GM23338 (cell line): ENCODE measurements at regions not wholly inside any gene's neighbourhood (a gene's known extent, or its start where the extent isn't known, plus 50 kb on each side); places are given as distances from the start of the nearest gene placed in this dataset.

Experiments
- ATAC-seq: fragments of 200-7000 bp; cut with Tn5 transposase; 3 replicates; pipeline ENCODE4 v1.9.1; 2020
- DNase-seq: peaks from one replicate; pipeline ENCODE4 v3.0.0-alpha.2; 2015; ENCODE audit warnings: low spot score
- H2AFZ ChIP-seq: fragments of 200-600 bp; sonication (generic); 2 replicates; pipeline ENCODE4 v1.8.0; 2016; ENCODE audit warnings: antibody characterized with exemption, mild to moderate bottlenecking, moderate library complexity
- H3F3A ChIP-seq: fragments of 200-600 bp; sonication (generic); replicated peaks from 2 replicates; pipeline ENCODE4 v1.8.0; 2017; ENCODE audit warnings: antibody characterized with exemption, mixed run types, low read depth
- H3K27ac ChIP-seq: fragments of 200-600 bp; sonication (generic); 2 replicates; pipeline ENCODE4 v1.6.1; 2016; ENCODE audit warnings: low read depth
- H3K27me3 ChIP-seq: fragments of 200-600 bp; sonication (generic); 2 replicates; pipeline ENCODE4 v1.8.0; 2016; ENCODE audit warnings: mild to moderate bottlenecking, mixed run types, moderate library complexity; ENCODE audit not compliant: insufficient read depth
- H3K36me3 ChIP-seq: fragments of 200-600 bp; sonication (generic); 2 replicates; pipeline ENCODE4 v1.8.0; 2016; ENCODE audit warnings: mild to moderate bottlenecking; ENCODE audit not compliant: insufficient read depth
- H3K4me1 ChIP-seq: fragments of 200-600 bp; sonication (generic); 2 replicates; pipeline ENCODE4 v1.8.0; 2016; ENCODE audit warnings: mild to moderate bottlenecking, moderate library complexity; ENCODE audit not compliant: insufficient read depth
- H3K4me2 ChIP-seq: fragments of 200-600 bp; sonication (generic); 2 replicates; pipeline ENCODE4 v1.7.1; 2017; ENCODE audit warnings: mixed run types
- H3K4me3 ChIP-seq: fragments of 200-600 bp; sonication (generic); 2 replicates; pipeline ENCODE4 v1.6.1; 2016; ENCODE audit warnings: mixed run types
- H3K79me2 ChIP-seq: fragments of 200-600 bp; sonication (generic); replicated peaks from 2 replicates; pipeline ENCODE4 v1.8.0; 2017; ENCODE audit warnings: mild to moderate bottlenecking; ENCODE audit not compliant: insufficient read depth
- H3K9me2 ChIP-seq: fragments of 200-600 bp; sonication (generic); 2 replicates; pipeline ENCODE4 v1.8.0; 2017; ENCODE audit not compliant: insufficient read depth
- H4K20me1 ChIP-seq: fragments of 200-600 bp; sonication (generic); replicated peaks from 2 replicates; pipeline ENCODE4 v1.8.0; 2017; ENCODE audit warnings: mild to moderate bottlenecking; ENCODE audit not compliant: insufficient read depth
- H3K27ac Mint-ChIP-seq: 2 replicates; pipeline ENCODE4 v1.8.0; 2020; ENCODE audit warnings: inconsistent platforms, mild to moderate bottlenecking, moderate library complexity, mixed read lengths
- H3K27me3 Mint-ChIP-seq: 3 replicates; pipeline ENCODE4 v1.8.0; 2022; ENCODE audit warnings: low read depth, mild to moderate bottlenecking, moderate library complexity, mixed read lengths, inconsistent platforms; ENCODE audit not compliant: insufficient read depth, poor library complexity
- H3K36me3 Mint-ChIP-seq: 3 replicates; pipeline ENCODE4 v1.8.0; 2021; ENCODE audit warnings: low read depth, mild to moderate bottlenecking, inconsistent platforms, moderate library complexity, mixed read lengths
- H3K4me1 Mint-ChIP-seq: 3 replicates; pipeline ENCODE4 v1.8.0; 2020; ENCODE audit warnings: mild to moderate bottlenecking, inconsistent platforms, mixed read lengths
- H3K4me3 Mint-ChIP-seq: 3 replicates; pipeline ENCODE4 v1.8.0; 2021; ENCODE audit warnings: moderate library complexity, mild to moderate bottlenecking, inconsistent platforms, mixed read lengths
- H3K9me3 Mint-ChIP-seq: 3 replicates; pipeline ENCODE4 v1.8.0; 2020; ENCODE audit warnings: moderate library complexity, mild to moderate bottlenecking, inconsistent platforms, mixed read lengths
- CREB1 ChIP-seq: fragments of 250-450 bp; sonication (Bioruptor Pico); IDR thresholded peaks from 2 replicates; pipeline ENCODE4 v1.5.0; 2020; ENCODE audit warnings: low read depth, mild to moderate bottlenecking, moderate library complexity
- EZH2phosphoT487 ChIP-seq: fragments of 200-600 bp; sonication (generic); IDR thresholded peaks from one replicate; pipeline ENCODE4 v1.8.1; 2018; ENCODE audit warnings: antibody characterized with exemption; ENCODE audit not compliant: unreplicated experiment
- JUNB ChIP-seq: IDR thresholded peaks from one replicate; pipeline ENCODE4 v1.6.1; 2016; ENCODE audit warnings: antibody characterized with exemption; ENCODE audit not compliant: unreplicated experiment
- POLR2AphosphoS5 ChIP-seq: IDR thresholded peaks from 2 replicates; pipeline ENCODE4 v1.6.1; 2016; ENCODE audit warnings: antibody characterized with exemption, low read depth
- ZNF114 ChIP-seq: fragments of 250-450 bp; sonication (Bioruptor Pico); IDR thresholded peaks from 2 replicates; pipeline ENCODE4 v1.5.0; 2020; ENCODE audit warnings: mild to moderate bottlenecking, moderate library complexity
- ZNF331 ChIP-seq: fragments of 250-450 bp; sonication (Bioruptor Pico); IDR thresholded peaks from 2 replicates; pipeline ENCODE4 v1.5.0; 2020; ENCODE audit warnings: low read depth, mild to moderate bottlenecking, moderate library complexity
- TF ChIP-seq, protein P1 (sequence below): IDR thresholded peaks from 2 replicates; pipeline ENCODE4 v1.6.1; 2016; ENCODE audit warnings: antibody characterized with exemption
- TF ChIP-seq, protein P2 (sequence below), 2 experiments: fragments of 200-600 bp in 1 of 2; sonication (generic) in 1 of 2; conservative IDR thresholded peaks; 2 replicates each; pipeline versions ENCODE4 v1.5.1 to v1.6.1; 2016 to 2017; ENCODE audit warnings: antibody characterized with exemption in 2 of 2, low read depth in 2 of 2, mild to moderate bottlenecking in 2 of 2, moderate library complexity in 1 of 2
- TF ChIP-seq, protein P3 (sequence below): fragments of 250-450 bp; sonication (Bioruptor Pico); IDR thresholded peaks from 2 replicates; pipeline ENCODE4 v1.5.0; 2020; ENCODE audit warnings: mild to moderate bottlenecking, moderate library complexity
- TF ChIP-seq, protein P4 (sequence below): IDR thresholded peaks from one replicate; pipeline ENCODE4 v1.6.1; 2018; ENCODE audit warnings: antibody characterized with exemption; ENCODE audit not compliant: unreplicated experiment

DNA sequence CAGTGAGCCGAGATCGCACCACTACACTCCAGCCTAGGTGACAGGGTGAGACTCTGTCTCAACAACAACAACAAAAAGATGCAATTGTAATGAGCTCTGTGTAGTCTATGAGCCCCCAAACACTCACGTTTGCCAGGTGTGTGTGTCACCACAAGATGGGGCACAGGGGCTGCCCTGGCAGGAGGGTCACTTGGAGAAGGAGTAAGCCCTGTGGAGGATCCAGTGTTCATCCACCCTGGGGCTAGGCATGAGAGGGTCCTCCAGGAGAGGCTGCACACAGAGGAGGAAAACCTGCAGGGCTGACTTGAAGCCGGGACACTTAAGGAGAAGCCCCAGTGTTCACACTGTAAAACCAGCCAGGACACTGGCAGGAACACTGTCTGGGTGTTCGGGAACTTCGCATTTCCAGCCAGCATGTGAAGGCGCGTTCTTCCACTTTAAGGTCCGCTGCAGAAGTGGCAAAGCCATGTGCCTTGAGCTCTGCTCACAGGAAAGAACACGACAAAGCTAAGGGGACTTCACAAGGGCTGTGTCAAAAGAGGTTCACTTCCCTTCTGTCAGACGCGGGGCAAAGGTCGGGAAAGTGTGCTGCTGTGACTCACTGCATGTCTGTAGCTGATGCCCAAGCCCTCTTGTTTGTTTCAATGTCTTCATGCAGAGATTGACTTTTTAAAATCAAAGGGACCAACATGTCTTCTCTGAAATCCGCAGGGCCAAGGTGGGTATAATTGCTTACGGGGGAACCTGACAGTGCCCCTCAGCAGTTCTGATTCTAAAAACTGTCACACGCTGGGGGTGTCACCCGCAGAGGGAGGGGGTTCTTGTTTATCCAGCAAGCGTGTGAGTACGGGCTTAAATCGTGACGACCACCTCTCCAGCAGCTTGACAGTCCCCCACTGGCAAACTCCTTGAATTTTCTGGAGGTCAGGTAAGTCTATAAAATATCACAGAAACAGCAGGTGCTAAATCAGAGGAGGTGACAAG lies 102.8 kb downstream of the RIPK4 start (continued):
- TF ChIP-seq, protein P1, sequence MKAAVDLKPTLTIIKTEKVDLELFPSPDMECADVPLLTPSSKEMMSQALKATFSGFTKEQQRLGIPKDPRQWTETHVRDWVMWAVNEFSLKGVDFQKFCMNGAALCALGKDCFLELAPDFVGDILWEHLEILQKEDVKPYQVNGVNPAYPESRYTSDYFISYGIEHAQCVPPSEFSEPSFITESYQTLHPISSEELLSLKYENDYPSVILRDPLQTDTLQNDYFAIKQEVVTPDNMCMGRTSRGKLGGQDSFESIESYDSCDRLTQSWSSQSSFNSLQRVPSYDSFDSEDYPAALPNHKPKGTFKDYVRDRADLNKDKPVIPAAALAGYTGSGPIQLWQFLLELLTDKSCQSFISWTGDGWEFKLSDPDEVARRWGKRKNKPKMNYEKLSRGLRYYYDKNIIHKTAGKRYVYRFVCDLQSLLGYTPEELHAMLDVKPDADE: no peak
- TF ChIP-seq, protein P2, sequence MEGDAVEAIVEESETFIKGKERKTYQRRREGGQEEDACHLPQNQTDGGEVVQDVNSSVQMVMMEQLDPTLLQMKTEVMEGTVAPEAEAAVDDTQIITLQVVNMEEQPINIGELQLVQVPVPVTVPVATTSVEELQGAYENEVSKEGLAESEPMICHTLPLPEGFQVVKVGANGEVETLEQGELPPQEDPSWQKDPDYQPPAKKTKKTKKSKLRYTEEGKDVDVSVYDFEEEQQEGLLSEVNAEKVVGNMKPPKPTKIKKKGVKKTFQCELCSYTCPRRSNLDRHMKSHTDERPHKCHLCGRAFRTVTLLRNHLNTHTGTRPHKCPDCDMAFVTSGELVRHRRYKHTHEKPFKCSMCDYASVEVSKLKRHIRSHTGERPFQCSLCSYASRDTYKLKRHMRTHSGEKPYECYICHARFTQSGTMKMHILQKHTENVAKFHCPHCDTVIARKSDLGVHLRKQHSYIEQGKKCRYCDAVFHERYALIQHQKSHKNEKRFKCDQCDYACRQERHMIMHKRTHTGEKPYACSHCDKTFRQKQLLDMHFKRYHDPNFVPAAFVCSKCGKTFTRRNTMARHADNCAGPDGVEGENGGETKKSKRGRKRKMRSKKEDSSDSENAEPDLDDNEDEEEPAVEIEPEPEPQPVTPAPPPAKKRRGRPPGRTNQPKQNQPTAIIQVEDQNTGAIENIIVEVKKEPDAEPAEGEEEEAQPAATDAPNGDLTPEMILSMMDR (conservative IDR thresholded peaks at IDR 0.05; ENCODE audit: low read depth in 2 of 2): peak in 1 of 2 experiments; percentile 45; a peak in 2 of 4 replicates
- TF ChIP-seq ZNF331 (CRISPR knock-in tag) (no peak), POLR2AphosphoS5 (no peak)

DNA sequence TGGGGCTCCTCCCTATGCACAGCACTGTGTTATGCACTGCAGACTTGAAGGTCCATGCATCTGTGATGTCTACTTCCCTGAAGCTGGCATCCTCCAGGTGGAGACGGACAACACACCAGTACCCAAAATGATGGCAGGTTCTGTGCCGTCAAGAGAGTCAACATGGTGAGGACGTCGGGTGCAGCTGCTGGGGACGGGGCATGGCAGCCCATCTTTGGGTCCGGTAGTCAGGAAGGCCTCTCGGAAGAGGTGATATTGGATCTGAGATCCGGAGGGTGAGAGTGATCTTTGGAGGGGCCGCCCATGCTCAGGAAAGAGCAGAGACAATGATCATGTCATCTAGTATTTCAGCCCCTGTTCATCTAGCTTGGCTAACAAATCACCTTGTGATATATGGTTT lies 104.1 kb downstream of the RIPK4 start:
- H4K20me1 ChIP-seq: no peaks in the 10 kb centered on the region
- H2AFZ ChIP-seq: no peak overlapping the region
- H3K4me3 ChIP-seq: no peak overlapping the region
- H3K36me3 Mint-ChIP-seq: no peaks in the 10 kb centered on the region
- no peaks in the 10 kb centered on the region for H3F3A ChIP-seq
- no peaks in the 10 kb centered on the region for H3K79me2 ChIP-seq
- no peaks in the 10 kb centered on the region for H3K9me3 Mint-ChIP-seq
- no peaks in the 10 kb centered on the region for H3K9me2 ChIP-seq
- peaks cover 5% of the 10 kb centered on the region for H3K27me3 Mint-ChIP-seq
- ATAC-seq: no peak
- H3K4me1 ChIP-seq: 0 out of 2 replicates have a peak, but pooled peaks cover 2% of the 10 kb centered on the region
- H3K27ac ChIP-seq: no peak overlapping the region
- no peak overlapping the region for H3K4me3 Mint-ChIP-seq
- H3K36me3 ChIP-seq: no peaks in the 10 kb centered on the region
- H3K27me3 ChIP-seq: no peaks in the 10 kb centered on the region
- peaks cover 8% of the 10 kb centered on the region; the same call in 2 of the 3 replicates for H3K4me1 Mint-ChIP-seq
- DNase-seq: no peak
- H3K4me2 ChIP-seq: no peak overlapping the region
- no peak overlapping the region for H3K27ac Mint-ChIP-seq
- TF ChIP-seq CREB1 (CRISPR knock-in tag): no peak
- no peak for TF ChIP-seq ZNF114 (CRISPR knock-in tag)
- no peak for TF ChIP-seq EZH2phosphoT487
- TF ChIP-seq, protein P3, sequence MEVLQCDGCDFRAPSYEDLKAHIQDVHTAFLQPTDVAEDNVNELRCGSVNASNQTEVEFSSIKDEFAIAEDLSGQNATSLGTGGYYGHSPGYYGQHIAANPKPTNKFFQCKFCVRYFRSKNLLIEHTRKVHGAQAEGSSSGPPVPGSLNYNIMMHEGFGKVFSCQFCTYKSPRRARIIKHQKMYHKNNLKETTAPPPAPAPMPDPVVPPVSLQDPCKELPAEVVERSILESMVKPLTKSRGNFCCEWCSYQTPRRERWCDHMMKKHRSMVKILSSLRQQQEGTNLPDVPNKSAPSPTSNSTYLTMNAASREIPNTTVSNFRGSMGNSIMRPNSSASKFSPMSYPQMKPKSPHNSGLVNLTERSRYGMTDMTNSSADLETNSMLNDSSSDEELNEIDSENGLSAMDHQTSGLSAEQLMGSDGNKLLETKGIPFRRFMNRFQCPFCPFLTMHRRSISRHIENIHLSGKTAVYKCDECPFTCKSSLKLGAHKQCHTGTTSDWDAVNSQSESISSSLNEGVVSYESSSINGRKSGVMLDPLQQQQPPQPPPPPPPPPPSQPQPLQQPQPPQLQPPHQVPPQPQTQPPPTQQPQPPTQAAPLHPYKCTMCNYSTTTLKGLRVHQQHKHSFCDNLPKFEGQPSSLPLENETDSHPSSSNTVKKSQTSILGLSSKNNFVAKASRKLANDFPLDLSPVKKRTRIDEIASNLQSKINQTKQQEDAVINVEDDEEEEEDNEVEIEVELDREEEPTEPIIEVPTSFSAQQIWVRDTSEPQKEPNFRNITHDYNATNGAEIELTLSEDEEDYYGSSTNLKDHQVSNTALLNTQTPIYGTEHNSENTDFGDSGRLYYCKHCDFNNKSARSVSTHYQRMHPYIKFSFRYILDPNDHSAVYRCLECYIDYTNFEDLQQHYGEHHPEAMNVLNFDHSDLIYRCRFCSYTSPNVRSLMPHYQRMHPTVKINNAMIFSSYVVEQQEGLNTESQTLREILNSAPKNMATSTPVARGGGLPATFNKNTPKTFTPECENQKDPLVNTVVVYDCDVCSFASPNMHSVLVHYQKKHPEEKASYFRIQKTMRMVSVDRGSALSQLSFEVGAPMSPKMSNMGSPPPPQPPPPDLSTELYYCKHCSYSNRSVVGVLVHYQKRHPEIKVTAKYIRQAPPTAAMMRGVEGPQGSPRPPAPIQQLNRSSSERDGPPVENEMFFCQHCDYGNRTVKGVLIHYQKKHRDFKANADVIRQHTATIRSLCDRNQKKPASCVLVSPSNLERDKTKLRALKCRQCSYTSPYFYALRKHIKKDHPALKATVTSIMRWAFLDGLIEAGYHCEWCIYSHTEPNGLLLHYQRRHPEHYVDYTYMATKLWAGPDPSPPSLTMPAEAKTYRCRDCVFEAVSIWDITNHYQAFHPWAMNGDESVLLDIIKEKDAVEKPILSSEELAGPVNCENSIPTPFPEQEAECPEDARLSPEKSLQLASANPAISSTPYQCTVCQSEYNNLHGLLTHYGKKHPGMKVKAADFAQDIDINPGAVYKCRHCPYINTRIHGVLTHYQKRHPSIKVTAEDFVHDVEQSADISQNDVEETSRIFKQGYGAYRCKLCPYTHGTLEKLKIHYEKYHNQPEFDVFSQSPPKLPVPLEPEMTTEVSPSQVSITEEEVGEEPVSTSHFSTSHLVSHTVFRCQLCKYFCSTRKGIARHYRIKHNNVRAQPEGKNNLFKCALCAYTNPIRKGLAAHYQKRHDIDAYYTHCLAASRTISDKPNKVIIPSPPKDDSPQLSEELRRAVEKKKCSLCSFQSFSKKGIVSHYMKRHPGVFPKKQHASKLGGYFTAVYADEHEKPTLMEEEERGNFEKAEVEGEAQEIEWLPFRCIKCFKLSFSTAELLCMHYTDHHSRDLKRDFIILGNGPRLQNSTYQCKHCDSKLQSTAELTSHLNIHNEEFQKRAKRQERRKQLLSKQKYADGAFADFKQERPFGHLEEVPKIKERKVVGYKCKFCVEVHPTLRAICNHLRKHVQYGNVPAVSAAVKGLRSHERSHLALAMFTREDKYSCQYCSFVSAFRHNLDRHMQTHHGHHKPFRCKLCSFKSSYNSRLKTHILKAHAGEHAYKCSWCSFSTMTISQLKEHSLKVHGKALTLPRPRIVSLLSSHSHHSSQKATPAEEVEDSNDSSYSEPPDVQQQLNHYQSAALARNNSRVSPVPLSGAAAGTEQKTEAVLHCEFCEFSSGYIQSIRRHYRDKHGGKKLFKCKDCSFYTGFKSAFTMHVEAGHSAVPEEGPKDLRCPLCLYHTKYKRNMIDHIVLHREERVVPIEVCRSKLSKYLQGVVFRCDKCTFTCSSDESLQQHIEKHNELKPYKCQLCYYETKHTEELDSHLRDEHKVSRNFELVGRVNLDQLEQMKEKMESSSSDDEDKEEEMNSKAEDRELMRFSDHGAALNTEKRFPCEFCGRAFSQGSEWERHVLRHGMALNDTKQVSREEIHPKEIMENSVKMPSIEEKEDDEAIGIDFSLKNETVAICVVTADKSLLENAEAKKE (CRISPR knock-in tag): no peak
- no peak for TF ChIP-seq JUNB
- TF ChIP-seq, protein P4, sequence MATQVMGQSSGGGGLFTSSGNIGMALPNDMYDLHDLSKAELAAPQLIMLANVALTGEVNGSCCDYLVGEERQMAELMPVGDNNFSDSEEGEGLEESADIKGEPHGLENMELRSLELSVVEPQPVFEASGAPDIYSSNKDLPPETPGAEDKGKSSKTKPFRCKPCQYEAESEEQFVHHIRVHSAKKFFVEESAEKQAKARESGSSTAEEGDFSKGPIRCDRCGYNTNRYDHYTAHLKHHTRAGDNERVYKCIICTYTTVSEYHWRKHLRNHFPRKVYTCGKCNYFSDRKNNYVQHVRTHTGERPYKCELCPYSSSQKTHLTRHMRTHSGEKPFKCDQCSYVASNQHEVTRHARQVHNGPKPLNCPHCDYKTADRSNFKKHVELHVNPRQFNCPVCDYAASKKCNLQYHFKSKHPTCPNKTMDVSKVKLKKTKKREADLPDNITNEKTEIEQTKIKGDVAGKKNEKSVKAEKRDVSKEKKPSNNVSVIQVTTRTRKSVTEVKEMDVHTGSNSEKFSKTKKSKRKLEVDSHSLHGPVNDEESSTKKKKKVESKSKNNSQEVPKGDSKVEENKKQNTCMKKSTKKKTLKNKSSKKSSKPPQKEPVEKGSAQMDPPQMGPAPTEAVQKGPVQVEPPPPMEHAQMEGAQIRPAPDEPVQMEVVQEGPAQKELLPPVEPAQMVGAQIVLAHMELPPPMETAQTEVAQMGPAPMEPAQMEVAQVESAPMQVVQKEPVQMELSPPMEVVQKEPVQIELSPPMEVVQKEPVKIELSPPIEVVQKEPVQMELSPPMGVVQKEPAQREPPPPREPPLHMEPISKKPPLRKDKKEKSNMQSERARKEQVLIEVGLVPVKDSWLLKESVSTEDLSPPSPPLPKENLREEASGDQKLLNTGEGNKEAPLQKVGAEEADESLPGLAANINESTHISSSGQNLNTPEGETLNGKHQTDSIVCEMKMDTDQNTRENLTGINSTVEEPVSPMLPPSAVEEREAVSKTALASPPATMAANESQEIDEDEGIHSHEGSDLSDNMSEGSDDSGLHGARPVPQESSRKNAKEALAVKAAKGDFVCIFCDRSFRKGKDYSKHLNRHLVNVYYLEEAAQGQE: no peak
- TF ChIP-seq POLR2AphosphoS5: no peak
